ENCODE measurements at regions not wholly inside any gene's neighbourhood (a gene's known extent, or its start where the extent isn't known, plus 50 kb on each side); places are given as distances from the start of the nearest gene placed in this dataset.

GRCh38 chr7:26061678-26062603 lies 90.1 kb upstream of the NFE2L3 start:
- CTCF ChIA-PET: interaction anchor here (0.7 to 2.0 kb wide), 7 partner anchors 8 to 307 kb away, joined by 3 to 7 read pairs (median 3); no protein-coding TSS in a partner anchor
- H3K36me3 Mint-ChIP-seq (ENCODE audit: low read depth): no peaks in the 10 kb centered on the region
- Histone ChIP-seq H3K4me3 (ENCODE audit: low read length) (no peak overlapping the region), H3K4me1 (ENCODE audit: insufficient read depth, low read length) (peaks cover 5% of the 10 kb centered on the region), H3K27ac (ENCODE audit: low read depth in 1 of 2, low read length in 2 of 2) (no peak overlapping the region), H3K9me3 (ENCODE audit: control insufficient read depth in 1 of 2, insufficient read depth in 1 of 2, low read length in 2 of 2) (no peaks in the 10 kb centered on the region), H3K27me3 (ENCODE audit: control insufficient read depth in 1 of 2, insufficient read depth in 2 of 2, low read length in 2 of 2) (peaks cover 0 to 9% of the 10 kb centered on the region in 2 experiments), H3K36me3 (ENCODE audit: insufficient read depth, low read length) (no peaks in the 10 kb centered on the region)
- H3K27me3 Mint-ChIP-seq: peaks cover 28% of the 10 kb centered on the region
- POLR2A ChIA-PET: interaction anchor here (1.0 kb wide), 1 partner anchor 170 kb away, joined by 3 read pairs; no protein-coding TSS in a partner anchor
- ATAC-seq (ENCODE audit: poor library complexity) (peak; percentile 86), DNase-seq (peak; percentile 50 to 82 (median 64))
- peaks cover 5% of the 10 kb centered on the region for H3K4me1 Mint-ChIP-seq (ENCODE audit: low read depth)
- TF ChIP-seq CTCF (IDR thresholded peaks at IDR 0.05): peak; percentile 87
- H3K27ac Mint-ChIP-seq: no peak overlapping the region
- no peaks in the 10 kb centered on the region for H3K9me3 Mint-ChIP-seq
- no peak overlapping the region for H3K4me3 Mint-ChIP-seq
- intact Hi-C loops (cut with DNase I, micrococcal nuclease): loop anchor here (1.0 to 5.0 kb wide), 3 partner anchors 110 to 170 kb away; no protein-coding TSS in a partner anchor

- POLR2A ChIA-PET: no interaction called here
- no peaks in the 10 kb centered on the region for H3K9me3 Mint-ChIP-seq
Measured at GRCh38 chr7:26065652-26066051, 86.3 kb upstream of the NFE2L3 start.

GRCh38 chr7:26066736-26067135 lies 85.3 kb upstream of the NFE2L3 start:
- no peaks in the 10 kb centered on the region for H3K9me3 Mint-ChIP-seq
- ChIA-PET POLR2A (no interaction called here), CTCF (interaction anchor here (1.2 kb wide), 1 partner anchor 174 kb away, joined by 3 read pairs; no protein-coding TSS in a partner anchor)
- H3K36me3 ChIP-seq (ENCODE audit: insufficient read depth, low read length): no peaks in the 10 kb centered on the region
- H3K4me3 ChIP-seq (ENCODE audit: low read length): no peak overlapping the region
- peaks cover 0 to 7% of the 10 kb centered on the region in 2 experiments for H3K27me3 ChIP-seq (ENCODE audit: control insufficient read depth in 1 of 2, insufficient read depth in 2 of 2, low read length in 2 of 2)
- H3K27me3 Mint-ChIP-seq: peaks cover 17% of the 10 kb centered on the region
- peaks cover 2% of the 10 kb centered on the region for H3K4me1 ChIP-seq (ENCODE audit: insufficient read depth, low read length)
- ATAC-seq (ENCODE audit: poor library complexity): no peak
- no peak overlapping the region for H3K27ac ChIP-seq (ENCODE audit: low read depth in 1 of 2, low read length in 2 of 2)
- H3K4me3 Mint-ChIP-seq: no peak overlapping the region
- H3K36me3 Mint-ChIP-seq (ENCODE audit: low read depth): no peaks in the 10 kb centered on the region
- no peaks in the 10 kb centered on the region for H3K9me3 ChIP-seq (ENCODE audit: control insufficient read depth in 1 of 2, insufficient read depth in 1 of 2, low read length in 2 of 2)
- DNase-seq: no peak
- TF ChIP-seq CTCF (IDR thresholded peaks at IDR 0.05): no peak
- H3K4me1 Mint-ChIP-seq (ENCODE audit: low read depth): peaks cover under 1% of the 10 kb centered on the region
- H3K27ac Mint-ChIP-seq: no peak overlapping the region
- intact Hi-C loops (cut with DNase I, micrococcal nuclease): no loop called here

More at GRCh38 chr7:26065652-26066051, 86.3 kb upstream of the NFE2L3 start:
- Mint-ChIP-seq H3K27ac (no peak overlapping the region), H3K36me3 (ENCODE audit: low read depth) (no peaks in the 10 kb centered on the region), H3K4me3 (no peak overlapping the region), H3K4me1 (ENCODE audit: low read depth) (peaks cover 5% of the 10 kb centered on the region), H3K27me3 (peaks cover 26% of the 10 kb centered on the region)
- Histone ChIP-seq H3K36me3 (ENCODE audit: insufficient read depth, low read length) (no peaks in the 10 kb centered on the region), H3K9me3 (ENCODE audit: control insufficient read depth in 1 of 2, insufficient read depth in 1 of 2, low read length in 2 of 2) (no peaks in the 10 kb centered on the region), H3K4me3 (ENCODE audit: low read length) (no peak overlapping the region), H3K4me1 (ENCODE audit: insufficient read depth, low read length) (peaks cover 5% of the 10 kb centered on the region), H3K27me3 (ENCODE audit: control insufficient read depth in 1 of 2, insufficient read depth in 2 of 2, low read length in 2 of 2) (peaks cover 0 to 7% of the 10 kb centered on the region in 2 experiments), H3K27ac (ENCODE audit: low read depth in 1 of 2, low read length in 2 of 2) (no peak overlapping the region)
- intact Hi-C loops (cut with DNase I, micrococcal nuclease): no loop called here
- TF ChIP-seq CTCF (IDR thresholded peaks at IDR 0.05): no peak
- ATAC-seq (ENCODE audit: poor library complexity) (no peak), DNase-seq (no peak)
- CTCF ChIA-PET: no interaction called here
